GM21390 (cell line): ENCODE measurements at regions not wholly inside any gene's neighbourhood (a gene's known extent, or its start where the extent isn't known, plus 50 kb on each side); places are given as distances from the start of the nearest gene placed in this dataset.
"Not testable (repeated sequence)": the region's sequence is repeated elsewhere in the genome, so short reads cannot be mapped to it uniquely, and the experiment has no call there.

Source experiments
- ATAC-seq: cut with Tn5 transposase; IDR thresholded peaks from one replicate; pipeline ENCODE4 v1.9.1; 2021; ENCODE audit not compliant: unreplicated experiment

DNA sequence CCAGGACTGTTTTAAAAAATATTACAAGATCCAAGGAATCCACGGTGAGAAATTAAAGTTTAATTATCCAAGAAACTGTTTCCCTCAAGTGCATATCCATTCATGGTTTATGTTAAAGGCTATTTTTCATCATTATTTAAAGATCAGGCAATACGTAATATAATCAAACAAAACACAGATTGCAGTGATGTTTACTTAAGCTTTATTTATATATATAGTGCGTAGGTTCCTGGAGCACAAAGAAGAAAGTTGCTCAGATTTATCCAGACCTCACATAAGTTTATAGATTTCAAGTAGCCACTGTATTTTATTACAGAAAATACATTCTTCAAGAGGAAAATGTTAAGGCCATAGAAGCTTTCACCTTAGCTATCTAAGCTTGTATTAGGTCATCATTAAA, 210.0 kb upstream of the KLF14 start:
- ATAC-seq = no peak

DNA sequence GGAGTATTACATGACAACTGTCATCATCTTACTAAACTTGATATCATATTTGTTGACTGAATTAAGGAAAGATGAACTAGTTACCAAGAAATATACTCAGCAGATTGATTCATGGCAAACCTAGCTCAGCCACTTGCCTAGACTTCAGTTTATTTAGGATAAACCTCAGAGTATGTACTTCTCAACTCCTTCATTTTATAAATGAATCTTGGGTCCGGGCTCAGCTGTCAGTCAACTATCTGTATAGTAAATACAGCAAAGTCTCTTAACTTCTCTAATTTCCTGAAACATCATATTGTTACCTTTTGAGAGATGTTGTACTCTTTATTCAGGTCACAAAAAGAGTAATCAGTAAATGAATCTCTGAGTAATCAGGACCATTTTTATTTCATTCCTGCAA, 211.0 kb upstream of the KLF14 start:
- no peak for ATAC-seq

DNA sequence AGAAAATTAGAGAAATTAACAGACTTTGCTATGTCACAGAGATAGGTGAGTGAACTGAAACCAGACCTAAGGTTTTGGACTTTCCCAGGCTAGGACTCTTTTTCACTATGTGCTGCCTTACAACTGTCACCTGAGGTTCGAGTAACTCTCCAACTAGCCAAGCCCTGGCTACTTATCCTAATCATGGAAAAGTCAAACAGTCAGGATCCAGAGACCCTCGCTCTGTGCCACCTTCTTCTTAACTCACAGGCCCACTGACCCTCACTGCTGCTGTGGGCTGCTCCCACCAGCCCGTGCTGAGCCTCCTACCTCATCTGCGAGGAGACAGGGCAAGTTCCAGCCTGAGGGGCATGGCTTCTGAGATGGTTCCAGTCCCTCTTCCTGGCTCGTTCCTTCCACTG, 211.4 kb upstream of the KLF14 start:
- ATAC-seq = no peak

DNA sequence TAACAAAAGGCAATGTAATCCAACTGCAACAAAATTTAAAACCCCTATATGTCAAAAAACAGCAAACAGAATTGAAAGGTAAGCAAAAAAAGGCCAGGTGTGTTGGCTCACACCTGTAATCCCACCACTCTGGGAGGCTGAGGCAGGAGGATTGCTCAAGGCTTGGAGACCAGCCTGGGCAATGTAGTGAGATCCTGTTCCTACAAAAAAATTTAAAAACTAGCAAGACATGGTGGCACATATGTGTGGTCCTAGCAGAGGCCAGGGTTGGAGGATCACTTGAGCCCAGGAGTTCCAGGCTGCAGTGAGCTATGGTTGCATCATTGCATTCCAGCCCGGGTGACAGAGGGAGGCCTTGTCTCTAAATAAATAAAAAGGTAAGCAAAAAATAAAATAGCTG, 212.1 kb upstream of the KLF14 start:
- no peak for ATAC-seq

DNA sequence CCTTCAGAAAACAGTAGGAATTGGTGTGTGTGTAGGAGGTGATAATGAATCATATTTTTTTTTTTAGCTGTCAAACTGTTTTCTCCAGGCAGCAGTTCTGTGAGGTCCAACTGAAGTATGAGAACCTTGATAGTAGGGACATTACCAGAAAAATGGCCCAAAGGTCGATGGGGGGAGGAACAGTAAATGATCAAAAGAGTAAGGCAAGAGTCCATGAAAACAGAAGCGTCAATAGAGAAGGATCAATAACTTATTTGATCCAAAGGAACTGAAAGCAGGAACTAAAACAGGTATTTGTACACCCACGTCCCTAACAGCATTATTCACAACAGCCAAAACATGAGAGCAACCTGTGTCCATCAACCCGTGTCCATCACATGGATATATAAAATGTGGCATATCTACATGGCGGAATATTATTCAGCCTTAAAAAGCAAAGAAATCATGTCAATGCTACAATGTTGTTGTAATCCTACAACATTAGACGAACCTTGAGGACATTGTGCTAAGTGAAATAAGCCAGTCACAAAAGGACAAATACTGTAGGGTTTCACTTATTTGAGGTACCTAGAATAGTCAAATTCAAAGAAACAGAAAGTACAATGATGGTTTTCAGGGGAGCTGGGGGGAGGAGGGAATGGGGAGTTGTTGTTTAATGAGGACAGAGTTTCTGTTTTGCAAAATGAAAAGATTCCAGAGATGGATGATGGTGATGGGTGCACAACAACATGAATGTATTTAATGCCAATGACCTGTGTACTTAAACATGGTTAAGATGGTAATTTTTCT, 214.0 kb upstream of the KLF14 start:
- ATAC-seq = peak; percentile 41

DNA sequence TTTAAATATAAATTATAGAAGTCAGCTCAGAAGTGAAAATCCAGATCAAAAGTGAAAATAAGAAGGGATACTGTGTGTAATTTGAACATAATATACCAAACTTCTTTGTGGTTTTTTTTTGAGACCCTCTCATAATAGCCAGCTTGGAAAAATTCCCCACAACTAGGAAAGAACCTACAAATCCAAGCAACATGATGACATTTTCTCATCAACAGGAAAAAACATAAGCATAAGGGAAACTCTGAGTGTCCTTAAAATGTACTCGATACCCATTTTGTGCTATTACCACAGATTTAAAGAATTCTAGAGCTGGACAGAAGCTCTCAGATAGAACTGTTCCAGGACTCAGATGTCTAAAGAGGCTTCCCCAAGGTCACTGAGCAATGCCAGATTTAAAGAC, 214.8 kb upstream of the KLF14 start:
- no peak for ATAC-seq

DNA sequence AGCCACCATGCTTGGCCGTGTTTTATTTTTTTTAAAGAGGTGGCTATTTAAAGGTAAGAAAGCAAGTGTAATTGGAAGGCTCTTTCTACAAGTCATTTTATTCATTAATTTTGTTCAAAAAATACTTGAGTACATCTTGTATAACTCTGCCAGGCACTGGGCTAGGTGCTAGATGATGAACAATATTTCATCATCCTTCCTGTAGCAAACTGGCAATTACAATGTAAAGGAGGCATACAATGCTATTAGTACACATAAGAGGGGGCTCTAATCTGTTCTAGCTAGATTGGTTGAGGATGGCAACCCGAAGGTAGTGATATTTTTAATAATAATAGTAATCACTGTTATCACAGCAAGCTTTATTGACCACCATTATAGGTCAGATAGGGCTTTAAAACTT, 215.5 kb upstream of the KLF14 start:
- ATAC-seq = no peak

DNA sequence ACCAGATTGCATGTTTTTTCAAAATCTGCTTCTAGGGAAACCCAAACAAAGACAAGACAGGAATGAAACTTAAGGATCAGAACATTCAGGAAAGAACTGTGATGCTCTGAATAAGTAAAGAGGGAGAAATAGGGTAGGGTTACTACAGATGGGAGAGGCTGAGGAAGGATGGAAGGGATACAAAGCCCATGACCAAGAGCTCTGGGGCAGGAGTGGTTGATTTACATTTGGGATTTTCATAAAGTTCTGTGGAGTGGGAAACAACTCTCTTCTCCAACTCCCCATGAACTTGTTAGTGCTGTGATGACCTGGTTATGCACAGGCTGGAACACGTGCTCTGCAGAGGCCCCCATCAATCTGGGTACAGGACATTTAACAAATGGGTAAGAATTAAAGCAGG, 216.0 kb upstream of the KLF14 start:
- no peak for ATAC-seq

DNA sequence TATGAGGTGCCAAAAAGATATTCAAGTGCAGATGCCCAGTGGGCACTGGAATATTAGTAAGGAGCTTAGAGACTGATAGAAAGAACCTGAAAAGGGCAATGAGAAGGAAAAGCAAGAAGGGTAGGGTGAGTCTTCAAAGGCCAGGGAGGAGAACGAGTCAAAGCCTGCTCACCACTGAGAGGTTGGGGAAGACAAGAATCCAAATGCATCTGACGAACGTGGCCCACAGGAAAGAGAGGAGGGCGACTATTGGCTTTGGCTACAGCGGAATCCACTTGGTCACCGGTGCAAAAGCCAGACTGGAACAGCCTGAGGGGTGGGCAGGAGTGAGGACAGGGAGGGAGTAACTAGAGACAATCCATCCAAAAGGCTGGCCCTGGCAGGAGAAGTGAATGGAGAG, 216.7 kb upstream of the KLF14 start:
- no peak for ATAC-seq

DNA sequence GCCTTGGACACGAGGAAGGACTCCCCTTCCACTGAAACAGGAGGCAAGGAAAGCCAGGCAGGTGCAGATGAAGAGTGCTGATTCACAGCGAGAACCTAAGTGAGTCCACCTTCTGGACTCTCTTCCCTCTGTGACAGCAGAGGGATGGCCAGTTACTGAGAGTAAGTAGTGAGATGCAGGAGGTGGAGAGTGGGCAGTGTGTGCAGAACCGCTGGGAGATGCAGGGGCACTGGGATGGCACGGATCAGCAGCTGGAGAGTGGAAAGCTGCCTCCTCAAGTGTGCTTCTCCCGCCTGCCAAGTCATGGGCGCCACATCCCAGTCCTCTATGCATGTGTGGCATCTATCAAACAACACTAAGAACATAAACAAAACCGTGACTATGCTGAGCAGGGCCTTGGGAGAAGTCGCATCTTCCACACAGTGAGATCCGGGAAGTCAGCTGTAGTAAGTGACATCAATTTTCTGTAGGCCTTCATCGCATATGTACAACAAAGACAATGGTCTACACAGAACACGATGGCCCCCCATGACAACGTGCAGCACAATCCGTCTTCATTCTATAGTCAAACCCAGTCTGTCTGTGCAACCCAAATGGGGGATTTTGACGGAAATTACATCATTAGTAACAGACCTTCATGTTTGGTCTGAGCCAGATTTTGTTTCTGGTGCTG, 217.4 kb upstream of the KLF14 start:
- ATAC-seq = no peak

DNA sequence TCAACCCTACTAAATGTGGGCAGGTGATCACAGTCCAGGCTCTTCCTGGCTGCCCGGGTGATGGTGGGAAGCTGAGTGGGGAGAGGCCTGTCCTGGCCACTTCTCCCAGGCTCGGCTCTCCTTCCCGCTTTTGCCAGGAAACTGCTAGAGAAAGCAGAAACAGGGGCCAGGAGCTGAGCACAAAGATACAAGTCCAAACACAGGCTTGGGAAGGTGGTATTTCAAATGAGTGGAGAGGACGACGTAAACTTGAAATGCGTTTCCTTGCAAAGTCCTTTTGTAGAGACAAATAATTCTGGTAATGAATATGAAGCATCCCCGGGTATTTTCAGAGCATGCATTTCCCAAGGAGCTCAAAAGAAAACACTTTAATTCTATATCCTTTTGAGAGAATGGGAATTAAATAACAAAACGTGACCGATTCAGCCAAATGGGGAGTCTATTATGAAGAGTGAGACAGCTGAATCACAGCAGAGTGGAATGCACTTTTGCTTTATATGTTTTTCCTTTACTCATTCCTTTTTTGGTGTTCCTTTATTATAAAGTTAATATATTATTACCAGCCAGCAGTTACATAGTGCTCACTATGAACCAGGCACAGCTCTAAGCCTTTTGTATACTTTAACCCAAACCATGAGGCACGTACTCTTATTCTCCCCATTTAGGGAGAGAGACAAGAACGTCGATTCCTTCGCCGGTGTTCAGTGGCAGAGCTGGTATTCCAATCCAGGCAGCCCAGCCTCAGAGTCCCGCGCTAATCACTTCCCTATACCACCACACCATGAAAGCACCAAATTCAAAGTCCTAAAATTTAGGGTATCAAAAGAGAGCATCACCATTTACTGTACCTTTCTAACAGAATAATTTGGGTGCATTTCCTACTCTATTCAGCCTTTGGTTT, 218.2 kb upstream of the KLF14 start:
- no peak for ATAC-seq

DNA sequence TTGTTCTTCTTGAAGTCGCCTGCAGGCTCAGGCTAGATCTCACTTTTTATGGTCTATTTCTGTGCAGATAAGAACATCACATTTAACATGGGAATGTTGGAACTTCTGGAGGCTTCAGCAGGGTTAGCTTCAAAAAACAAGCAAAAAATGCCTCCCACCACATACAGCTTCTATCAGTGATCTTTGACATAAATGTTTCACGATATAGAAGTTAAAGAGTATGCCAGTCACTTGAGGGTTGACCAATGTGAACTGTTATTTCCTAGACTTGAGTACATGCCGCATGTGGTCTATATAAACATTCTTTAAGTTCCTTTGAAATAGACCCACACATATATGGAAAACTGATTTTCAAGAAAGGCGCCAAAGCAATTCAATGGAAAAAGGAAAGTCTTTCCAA, 219.2 kb upstream of the KLF14 start:
- no peak for ATAC-seq

DNA sequence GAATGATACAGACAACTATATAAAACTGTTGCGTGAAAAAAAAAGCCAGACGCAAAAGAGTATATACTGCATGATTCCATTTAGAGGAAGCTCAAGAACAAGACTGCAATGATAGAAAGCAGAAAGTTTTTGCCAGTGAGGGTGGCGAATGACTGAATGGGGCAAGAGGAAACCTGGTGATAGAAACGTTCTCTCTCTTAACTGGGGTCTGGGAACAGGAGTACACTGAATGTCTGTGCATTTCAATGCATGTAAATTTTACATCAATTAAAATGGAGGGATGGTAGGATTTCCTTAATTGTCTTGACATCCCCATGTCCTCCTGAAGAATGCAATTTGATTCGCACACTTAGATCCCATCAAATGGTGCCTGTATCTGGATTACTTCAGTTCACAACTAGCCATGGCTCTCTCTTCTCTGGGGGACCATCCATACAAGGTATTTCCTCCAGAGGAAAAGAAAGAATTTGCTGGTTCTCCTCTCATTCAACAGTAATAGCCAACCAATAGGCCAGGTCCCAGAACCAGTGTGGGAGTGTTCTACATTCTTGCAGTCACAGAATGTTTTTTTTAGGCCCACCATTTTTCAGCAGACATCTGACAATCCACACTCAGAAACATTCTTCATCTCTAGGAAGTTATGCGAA, 221.0 kb upstream of the KLF14 start:
- ATAC-seq = no peak

DNA sequence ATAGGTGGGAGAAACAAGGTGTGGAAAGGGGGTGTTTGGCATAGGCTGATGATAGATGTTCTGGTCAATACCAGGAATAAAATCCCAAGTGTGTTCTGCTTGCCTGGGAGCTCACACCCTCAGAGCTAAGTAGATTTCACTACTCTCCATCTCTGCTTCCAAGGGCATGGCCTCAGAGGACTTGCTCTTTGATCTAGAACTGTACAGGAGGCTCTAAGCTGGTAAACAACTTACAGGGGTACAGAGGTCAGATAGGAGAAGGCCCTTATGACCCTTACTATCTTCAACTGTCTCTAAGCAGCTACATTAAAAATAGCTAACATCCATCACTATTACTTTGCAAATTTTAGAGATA, 221.5 kb upstream of the KLF14 start:
- no peak for ATAC-seq

DNA sequence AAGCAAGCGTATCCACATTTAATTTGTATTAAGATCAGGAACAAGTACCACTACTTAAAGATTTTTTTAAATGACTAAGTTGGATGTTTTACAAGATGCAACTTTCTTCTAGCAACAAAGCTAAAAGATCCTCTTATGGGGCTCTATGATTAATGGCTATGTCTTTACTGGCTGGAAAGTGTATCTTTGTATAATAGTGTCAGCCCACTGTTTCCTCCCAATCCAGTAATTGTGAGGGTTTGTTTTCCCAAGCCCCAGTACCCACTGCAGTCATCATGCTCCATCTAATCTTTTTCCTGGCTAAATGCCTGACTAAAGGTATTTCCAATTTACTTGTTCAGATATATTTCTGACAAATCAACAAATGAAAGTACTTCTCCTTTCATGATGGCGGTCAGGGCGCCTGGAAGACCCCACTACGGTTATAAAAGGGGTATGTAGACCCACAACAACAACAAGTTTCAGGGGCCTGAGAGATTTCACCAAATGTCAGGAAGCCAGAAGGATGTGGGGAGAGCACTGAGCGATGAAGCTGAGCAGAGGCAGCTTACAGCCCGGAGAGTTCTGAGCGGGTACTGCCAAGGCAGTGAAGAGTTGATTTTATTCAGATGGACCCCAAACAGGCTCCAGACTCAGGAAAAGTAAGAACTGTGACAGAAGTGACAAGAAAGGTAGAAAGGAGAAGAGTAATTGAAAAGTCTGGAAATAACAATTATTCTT, 222.6 kb upstream of the KLF14 start:
- ATAC-seq = no peak

DNA sequence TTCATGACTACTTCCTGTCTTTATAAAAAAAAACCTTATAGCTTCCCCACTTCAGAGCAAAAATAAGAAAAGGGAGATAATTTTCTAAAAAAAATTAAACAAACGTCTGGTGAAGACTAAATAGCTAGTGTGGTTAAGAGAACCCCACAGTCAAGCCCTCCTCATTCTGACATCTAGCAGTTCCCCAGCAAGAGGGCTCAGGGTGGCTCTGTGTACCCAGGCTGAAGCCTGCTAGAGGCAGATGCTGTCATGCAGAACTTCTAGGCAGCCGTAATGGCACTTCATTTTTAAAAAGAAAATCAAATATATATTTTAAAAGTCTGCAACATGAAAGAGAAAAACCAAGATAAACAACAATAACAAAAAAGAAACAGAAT, 223.1 kb upstream of the KLF14 start:
- ATAC-seq = no peak

DNA sequence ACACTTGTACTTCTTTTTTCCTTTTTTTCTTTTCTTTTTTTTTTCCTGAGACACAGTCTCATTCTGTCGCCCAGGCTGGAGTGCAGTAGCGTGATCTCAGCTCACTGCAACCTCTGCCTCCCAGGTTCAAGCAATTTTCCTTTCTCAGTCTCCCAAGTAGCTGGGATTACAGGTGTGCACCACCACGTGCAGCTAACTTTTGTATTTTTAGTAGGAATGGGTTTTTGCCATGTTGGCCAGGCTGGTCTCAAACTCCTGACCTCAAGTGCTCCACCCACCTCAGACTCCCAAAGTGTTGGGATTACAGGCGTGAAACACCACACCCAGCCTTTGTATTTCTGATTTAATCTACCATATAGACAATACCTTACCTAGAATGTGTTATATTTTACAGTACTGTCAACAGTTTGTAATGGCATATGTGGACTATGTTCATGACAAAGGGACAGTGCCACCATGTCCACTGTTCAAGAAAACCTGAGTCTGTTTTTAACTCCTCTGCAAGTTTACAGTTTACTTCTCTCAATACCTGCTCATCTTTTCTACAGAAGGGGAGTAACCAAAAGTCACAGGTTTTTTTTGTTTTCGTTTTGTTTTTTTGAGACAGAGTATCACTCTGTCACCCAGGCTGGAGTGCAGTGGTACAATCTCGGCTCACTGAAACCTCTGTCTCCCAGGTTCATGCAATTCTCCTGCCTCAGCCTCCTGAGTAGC, 223.9 kb upstream of the KLF14 start:
- not testable (repeated sequence) for ATAC-seq

DNA sequence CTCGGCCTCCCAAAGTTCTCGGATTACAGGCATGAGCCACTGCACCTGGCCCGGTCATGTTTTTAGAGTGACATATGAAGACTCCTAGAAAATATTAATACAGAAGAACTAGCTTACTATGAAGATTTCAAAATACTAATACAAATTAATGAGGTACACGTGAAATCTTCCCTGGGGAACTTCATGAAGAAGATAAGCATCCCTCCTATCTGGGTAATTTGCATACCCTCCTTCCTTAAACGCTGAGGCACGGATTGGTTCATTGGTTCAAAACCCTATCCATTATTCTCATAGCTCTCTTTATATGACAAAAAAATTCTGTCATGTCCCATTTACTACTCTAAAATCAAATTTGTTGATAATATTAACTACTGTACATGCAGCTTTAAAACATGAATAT, 224.8 kb upstream of the KLF14 start:
- no peak for ATAC-seq

DNA sequence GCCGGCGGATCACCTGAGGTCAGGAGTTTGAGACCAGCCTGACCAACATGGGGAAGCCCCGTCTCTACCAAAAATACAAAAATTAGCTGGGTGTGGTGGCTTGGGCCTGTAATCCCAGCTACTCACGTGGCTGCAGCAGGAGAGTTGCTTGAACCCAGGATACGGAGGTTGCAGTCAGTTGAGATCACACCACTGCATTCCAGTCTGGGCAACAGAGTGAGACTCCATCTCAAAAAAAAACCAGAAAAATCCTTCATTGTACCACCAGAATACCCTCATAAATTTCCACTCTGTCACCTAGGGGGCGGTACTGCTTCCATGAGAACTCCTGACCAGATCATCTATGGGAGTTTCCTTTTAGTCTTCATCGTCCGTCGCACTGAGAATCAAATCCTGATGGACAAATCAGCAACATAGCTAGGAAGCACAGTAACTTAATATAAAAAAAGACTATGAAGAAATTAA, 225.8 kb upstream of the KLF14 start:
- no peak for ATAC-seq
